ENCODE measurements at regions not wholly inside any gene's neighbourhood (a gene's known extent, or its start where the extent isn't known, plus 50 kb on each side); places are given as distances from the start of the nearest gene placed in this dataset.

GRCh38 chr13:103351035-103351828 is 285.0 kb upstream of the SLC10A2 start:
- TF ChIP-seq, protein P1, sequence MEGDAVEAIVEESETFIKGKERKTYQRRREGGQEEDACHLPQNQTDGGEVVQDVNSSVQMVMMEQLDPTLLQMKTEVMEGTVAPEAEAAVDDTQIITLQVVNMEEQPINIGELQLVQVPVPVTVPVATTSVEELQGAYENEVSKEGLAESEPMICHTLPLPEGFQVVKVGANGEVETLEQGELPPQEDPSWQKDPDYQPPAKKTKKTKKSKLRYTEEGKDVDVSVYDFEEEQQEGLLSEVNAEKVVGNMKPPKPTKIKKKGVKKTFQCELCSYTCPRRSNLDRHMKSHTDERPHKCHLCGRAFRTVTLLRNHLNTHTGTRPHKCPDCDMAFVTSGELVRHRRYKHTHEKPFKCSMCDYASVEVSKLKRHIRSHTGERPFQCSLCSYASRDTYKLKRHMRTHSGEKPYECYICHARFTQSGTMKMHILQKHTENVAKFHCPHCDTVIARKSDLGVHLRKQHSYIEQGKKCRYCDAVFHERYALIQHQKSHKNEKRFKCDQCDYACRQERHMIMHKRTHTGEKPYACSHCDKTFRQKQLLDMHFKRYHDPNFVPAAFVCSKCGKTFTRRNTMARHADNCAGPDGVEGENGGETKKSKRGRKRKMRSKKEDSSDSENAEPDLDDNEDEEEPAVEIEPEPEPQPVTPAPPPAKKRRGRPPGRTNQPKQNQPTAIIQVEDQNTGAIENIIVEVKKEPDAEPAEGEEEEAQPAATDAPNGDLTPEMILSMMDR (IDR thresholded peaks at IDR 0.05), result no peak
- Histone ChIP-seq H3K4me3 (no peak overlapping the region), H3K4me1 (no peaks in the 10 kb centered on the region), H3K27ac (no peak overlapping the region), H3K36me3 (no peaks in the 10 kb centered on the region), H3K27me3 (no peaks in the 10 kb centered on the region), H3K9me3 (no peaks in the 10 kb centered on the region)
- intact Hi-C loops (cut with DNase I; ENCODE audit: low total_unique reads), result no loop called here
- no peak for DNase-seq

DNA sequence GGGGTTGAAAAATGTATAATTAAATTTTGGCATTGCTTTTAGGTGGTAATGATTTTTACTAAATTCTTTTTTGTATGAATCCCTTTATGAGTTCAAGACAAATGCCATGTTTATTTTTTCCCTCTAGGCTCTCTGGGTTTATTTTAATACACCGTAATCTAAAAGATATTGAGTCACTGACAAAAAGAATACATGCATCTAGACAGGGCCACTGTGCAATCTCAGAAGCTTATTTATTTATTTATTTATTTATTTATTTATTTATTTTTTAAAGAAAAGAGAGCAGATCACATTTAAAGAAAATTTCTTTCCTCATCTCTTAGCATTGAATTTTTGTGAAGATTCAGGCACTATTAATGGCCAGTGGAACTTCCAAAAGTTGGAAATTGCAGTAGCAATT is 283.9 kb upstream of the SLC10A2 start:
- TF ChIP-seq, protein P1 (IDR thresholded peaks at IDR 0.05), result no peak
- Histone ChIP-seq H3K27ac (no peak overlapping the region), H3K36me3 (no peaks in the 10 kb centered on the region), H3K4me3 (no peak overlapping the region), H3K4me1 (no peaks in the 10 kb centered on the region), H3K27me3 (no peaks in the 10 kb centered on the region), H3K9me3 (peaks cover 0 to 3% (median 0%) of the 10 kb centered on the region in 3 donors)
- intact Hi-C loops (cut with DNase I; ENCODE audit: low total_unique reads), result no loop called here
- no peak for DNase-seq

DNA sequence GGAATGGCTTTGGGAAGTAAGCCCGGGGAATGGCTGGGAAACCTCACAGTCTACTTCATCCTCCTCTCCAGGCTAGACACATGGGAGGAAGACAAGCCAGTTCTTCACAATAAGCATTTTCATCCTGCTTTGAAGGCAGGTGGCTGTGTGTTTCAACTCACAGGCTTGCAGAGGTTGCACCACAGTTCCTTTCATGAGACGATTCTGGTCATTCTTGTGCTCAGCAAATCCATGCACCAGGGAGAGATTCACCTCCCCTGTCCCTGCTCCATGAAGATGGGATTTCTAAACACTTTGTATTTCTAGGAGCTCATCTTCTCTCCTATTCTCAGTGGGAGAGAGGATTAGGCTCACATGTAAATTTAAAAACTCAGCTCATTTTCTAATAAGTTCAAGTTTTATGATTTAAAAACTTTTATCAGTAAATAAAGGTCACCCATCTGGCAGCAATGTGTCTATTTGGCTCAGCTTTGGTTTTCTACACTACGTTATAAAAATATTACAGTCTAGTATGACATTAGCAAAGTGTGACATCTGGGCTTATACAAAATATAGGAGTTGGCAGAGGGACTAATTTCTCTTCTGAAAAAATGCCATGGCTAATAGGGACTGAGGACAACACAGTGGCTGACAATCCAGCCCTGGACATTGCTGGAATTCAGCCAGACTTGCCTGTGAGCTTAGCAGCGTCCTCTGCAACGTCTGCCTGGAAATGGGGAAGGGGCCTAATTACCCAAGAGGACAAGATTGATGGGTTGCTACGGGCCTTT is 283.2 kb upstream of the SLC10A2 start:
- H3K36me3 ChIP-seq, result no peaks in the 10 kb centered on the region
- no peaks in the 10 kb centered on the region for H3K4me1 ChIP-seq
- no peaks in the 10 kb centered on the region for H3K27me3 ChIP-seq
- intact Hi-C loops (cut with DNase I; ENCODE audit: low total_unique reads), result no loop called here
- no peak overlapping the region for H3K27ac ChIP-seq
- no peak overlapping the region for H3K4me3 ChIP-seq
- TF ChIP-seq, protein P1 (IDR thresholded peaks at IDR 0.05), result no peak
- H3K9me3 ChIP-seq, result peaks cover 0 to 10% (median 0%) of the 10 kb centered on the region in 3 donors
- DNase-seq, result no peak

DNA sequence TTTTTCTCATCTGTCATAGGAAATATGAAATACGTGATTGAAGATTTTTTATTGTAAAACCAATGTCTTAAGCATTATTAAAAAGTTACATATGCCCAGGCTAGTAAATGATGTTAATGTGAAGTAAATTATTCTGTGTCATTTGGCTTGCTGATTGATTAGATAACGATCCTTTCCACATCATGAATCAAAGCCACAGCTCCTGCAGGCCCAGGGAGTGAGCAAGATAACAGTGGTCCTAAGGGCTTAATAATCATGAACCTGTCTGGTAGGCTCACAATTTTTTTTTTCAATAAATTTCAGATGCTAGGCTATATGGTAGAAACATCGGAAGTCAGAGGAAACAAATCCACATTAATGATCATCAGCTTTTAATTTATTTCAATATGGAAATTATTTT is 269.0 kb upstream of the SLC10A2 start:
- intact Hi-C loops (cut with DNase I; ENCODE audit: low total_unique reads), result no loop called here
- H3K27ac ChIP-seq, result no peak overlapping the region

GRCh38 chr13:103331924-103332323 is 265.7 kb upstream of the SLC10A2 start:
- H3K27ac ChIP-seq, result no peak overlapping the region
- TF ChIP-seq, protein P1 (IDR thresholded peaks at IDR 0.05), result no peak
- intact Hi-C loops (cut with DNase I; ENCODE audit: low total_unique reads), result no loop called here
- H3K27me3 ChIP-seq, result no peaks in the 10 kb centered on the region
- H3K4me1 ChIP-seq, result no peaks in the 10 kb centered on the region
- no peaks in the 10 kb centered on the region for H3K9me3 ChIP-seq
- H3K4me3 ChIP-seq, result no peak overlapping the region
- no peak for DNase-seq
- H3K36me3 ChIP-seq, result no peaks in the 10 kb centered on the region

More for the DNA sequence above, 269.0 kb upstream of the SLC10A2 start:
- Histone ChIP-seq H3K9me3 (no peaks in the 10 kb centered on the region), H3K36me3 (no peaks in the 10 kb centered on the region), H3K4me1 (no peaks in the 10 kb centered on the region), H3K27me3 (no peaks in the 10 kb centered on the region), H3K4me3 (no peak overlapping the region)
- DNase-seq, result no peak
- TF ChIP-seq, protein P1 (IDR thresholded peaks at IDR 0.05), result no peak
